Activated CD4-positive, alpha-beta T cell treated with anti-CD3 and anti-CD28 coated beads, Interleukin-2, amount 10 ng/mL, durations not matched to agents 7 days and 5 days (primary cell): ENCODE measurements at regions not wholly inside any gene's neighbourhood (a gene's known extent, or its start where the extent isn't known, plus 50 kb on each side); places are given as distances from the start of the nearest gene placed in this dataset.
"Not testable (repeated sequence)": the region's sequence is repeated elsewhere in the genome, so short reads cannot be mapped to it uniquely, and the experiment has no call there.

Experiments
- CTCF ChIA-PET: fragments of 350-600 bp; sonication (Branson Sonifier 250); formaldehyde crosslinking; loops from one replicate; lab custom pipeline; 2021; ENCODE audit warnings: antibody characterized with exemption; lab: Charles Lee
- POLR2A ChIA-PET: fragments of 350-600 bp; sonication (Branson Sonifier 250); formaldehyde crosslinking; loops from one replicate; lab custom pipeline; 2021; ENCODE audit warnings: antibody characterized with exemption; lab: Charles Lee
- DNase-seq: peaks from one replicate; pipeline ENCODE4 v3.0.0-alpha.2; 2020
- H3K27ac Mint-ChIP-seq: one replicate; pipeline ENCODE4 v1.8.0; 2021; ENCODE audit warnings: mild to moderate bottlenecking, moderate library complexity, mixed read lengths
- H3K27me3 Mint-ChIP-seq: one replicate; pipeline ENCODE4 v1.8.0; 2021; ENCODE audit warnings: mixed read lengths
- H3K36me3 Mint-ChIP-seq: one replicate; pipeline ENCODE4 v1.8.0; 2021; ENCODE audit warnings: low read depth, mixed read lengths
- H3K4me1 Mint-ChIP-seq: one replicate; pipeline ENCODE4 v1.8.0; 2021; ENCODE audit warnings: mixed read lengths
- H3K4me3 Mint-ChIP-seq: one replicate; pipeline ENCODE4 v1.8.0; 2021; ENCODE audit warnings: mild to moderate bottlenecking, moderate library complexity, mixed read lengths
- H3K9me3 Mint-ChIP-seq: one replicate; pipeline ENCODE4 v1.8.0; 2021; ENCODE audit warnings: mixed read lengths

DNA sequence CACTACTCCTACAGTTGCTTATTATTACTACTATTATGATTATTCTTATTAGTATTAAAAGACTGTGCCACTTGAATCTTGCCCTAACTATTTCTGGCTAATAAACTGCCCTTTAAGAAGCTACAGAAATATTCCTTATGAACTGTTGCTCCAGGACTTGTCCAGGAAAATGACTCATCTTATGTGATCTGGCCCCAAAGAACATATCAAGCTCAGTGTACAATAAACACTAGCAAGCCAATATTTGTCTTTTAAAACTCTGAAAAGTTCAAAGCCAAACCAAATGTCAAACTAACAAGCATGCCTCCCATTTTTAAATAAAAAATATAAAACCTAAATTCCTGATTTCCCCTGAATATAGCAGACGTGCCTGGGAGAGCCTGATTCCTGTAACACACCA lies 88.7 kb upstream of the SIM2 start:
- Mint-ChIP-seq H3K9me3 (no peaks in the 10 kb centered on the region), H3K36me3 (no peaks in the 10 kb centered on the region), H3K27me3 (peaks cover 2% of the 10 kb centered on the region), H3K27ac (no peak overlapping the region), H3K4me1 (no peaks in the 10 kb centered on the region), H3K4me3 (no peak overlapping the region)
- ChIA-PET CTCF (interaction anchor here (1.2 kb wide), 1 partner anchor 11 kb away, joined by 5 read pairs; no protein-coding TSS in a partner anchor), POLR2A (no interaction called here)
- no peak for DNase-seq

DNA sequence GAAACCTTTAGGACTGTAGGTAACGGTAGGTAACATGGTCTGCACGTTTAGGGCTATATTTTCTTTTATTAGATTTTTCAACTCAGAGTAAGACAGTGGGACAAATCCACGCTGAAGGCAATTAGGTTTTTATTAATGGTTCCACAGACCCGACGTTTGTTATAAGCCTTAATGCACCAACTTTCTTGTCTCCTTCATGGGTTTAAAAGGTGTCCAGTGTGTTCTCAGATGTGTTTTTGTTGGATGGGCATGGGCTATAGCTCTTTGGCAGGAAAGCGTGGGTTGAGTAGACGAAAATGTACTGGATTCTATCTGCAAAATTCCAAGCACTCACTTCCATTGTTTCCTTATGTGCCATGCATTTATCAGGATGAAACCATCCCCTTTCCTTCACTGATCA lies 88.0 kb upstream of the SIM2 start:
- no peaks in the 10 kb centered on the region for H3K36me3 Mint-ChIP-seq
- no peak for DNase-seq
- H3K27ac Mint-ChIP-seq = no peak overlapping the region
- ChIA-PET CTCF (interaction anchor here (1.2 kb wide), 1 partner anchor 12 kb away, joined by 5 read pairs; no protein-coding TSS in a partner anchor), POLR2A (no interaction called here)
- H3K4me1 Mint-ChIP-seq = no peaks in the 10 kb centered on the region
- peaks cover 2% of the 10 kb centered on the region for H3K27me3 Mint-ChIP-seq
- no peak overlapping the region for H3K4me3 Mint-ChIP-seq
- H3K9me3 Mint-ChIP-seq = no peaks in the 10 kb centered on the region

- CTCF ChIA-PET = no interaction called here
- Mint-ChIP-seq H3K27me3 (peaks cover 2% of the 10 kb centered on the region), H3K9me3 (no peaks in the 10 kb centered on the region), H3K27ac (no peak overlapping the region), H3K4me3 (no peak overlapping the region), H3K4me1 (no peaks in the 10 kb centered on the region), H3K36me3 (no peaks in the 10 kb centered on the region)
- DNase-seq = no peak
- POLR2A ChIA-PET = no interaction called here
These were observed 87.5 kb upstream of the SIM2 start for GRCh38 chr21:36611379-36611778.

GRCh38 chr21:36613059-36613458 lies 85.9 kb upstream of the SIM2 start:
- Mint-ChIP-seq H3K36me3 (no peaks in the 10 kb centered on the region), H3K4me1 (no peaks in the 10 kb centered on the region), H3K4me3 (no peak overlapping the region), H3K27me3 (peaks cover 2% of the 10 kb centered on the region), H3K9me3 (no peaks in the 10 kb centered on the region), H3K27ac (no peak overlapping the region)
- no peak for DNase-seq
- ChIA-PET CTCF (no interaction called here), POLR2A (no interaction called here)

- Mint-ChIP-seq H3K9me3 (no peaks in the 10 kb centered on the region), H3K27me3 (peaks cover 2% of the 10 kb centered on the region), H3K27ac (no peak overlapping the region), H3K4me1 (no peaks in the 10 kb centered on the region), H3K4me3 (no peak overlapping the region), H3K36me3 (no peaks in the 10 kb centered on the region)
- ChIA-PET POLR2A (no interaction called here), CTCF (no interaction called here)
- no peak for DNase-seq
These were observed 85.4 kb upstream of the SIM2 start for GRCh38 chr21:36613554-36613953.

- Mint-ChIP-seq H3K4me3 (no peak overlapping the region), H3K4me1 (no peaks in the 10 kb centered on the region), H3K27me3 (peaks cover 7% of the 10 kb centered on the region), H3K9me3 (no peaks in the 10 kb centered on the region), H3K36me3 (no peaks in the 10 kb centered on the region), H3K27ac (no peak overlapping the region)
- ChIA-PET POLR2A (no interaction called here), CTCF (no interaction called here)
- no peak for DNase-seq
These were observed 83.5 kb upstream of the SIM2 start for GRCh38 chr21:36615274-36615964.

DNA sequence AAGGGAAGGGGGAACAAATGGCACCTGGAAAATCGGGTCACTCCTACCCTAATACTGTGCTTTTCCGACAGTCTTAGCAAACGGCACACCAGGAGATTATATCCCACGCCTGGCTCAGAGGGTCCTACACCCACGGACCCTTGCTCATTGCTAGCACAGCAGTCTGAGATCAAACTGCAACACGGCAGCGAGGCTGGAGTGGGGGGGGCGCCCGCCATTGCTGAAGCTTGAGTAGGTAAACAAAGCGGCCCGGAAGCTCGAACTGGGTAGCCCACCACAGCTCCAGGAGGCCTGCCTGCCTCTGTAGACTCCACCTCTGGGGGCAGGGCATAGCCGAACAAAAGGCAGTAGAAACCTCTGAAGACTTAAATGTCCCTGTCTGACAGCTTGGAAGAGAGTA lies 82.1 kb upstream of the SIM2 start:
- not testable (repeated sequence) for H3K27me3 Mint-ChIP-seq

GRCh38 chr21:36621794-36622193 lies 77.1 kb upstream of the SIM2 start:
- H3K27ac Mint-ChIP-seq, H3K4me3 Mint-ChIP-seq, H3K4me1 Mint-ChIP-seq, DNase-seq, H3K36me3 Mint-ChIP-seq, CTCF ChIA-PET, POLR2A ChIA-PET, H3K9me3 Mint-ChIP-seq, H3K27me3 Mint-ChIP-seq: not testable (repeated sequence)

More for the DNA sequence above, 82.1 kb upstream of the SIM2 start:
- POLR2A ChIA-PET, H3K36me3 Mint-ChIP-seq, H3K27ac Mint-ChIP-seq, H3K4me3 Mint-ChIP-seq, DNase-seq, H3K9me3 Mint-ChIP-seq, H3K4me1 Mint-ChIP-seq, CTCF ChIA-PET: not testable (repeated sequence)

- no peak overlapping the region for H3K4me3 Mint-ChIP-seq
- peaks cover 4% of the 10 kb centered on the region for H3K27me3 Mint-ChIP-seq
- peaks cover 3% of the 10 kb centered on the region for H3K9me3 Mint-ChIP-seq
- no peaks in the 10 kb centered on the region for H3K36me3 Mint-ChIP-seq
- ChIA-PET CTCF (no interaction called here), POLR2A (no interaction called here)
- no peaks in the 10 kb centered on the region for H3K4me1 Mint-ChIP-seq
- no peak overlapping the region for H3K27ac Mint-ChIP-seq
- DNase-seq = no peak
These were observed 74.8 kb upstream of the SIM2 start for GRCh38 chr21:36624105-36624504.

DNA sequence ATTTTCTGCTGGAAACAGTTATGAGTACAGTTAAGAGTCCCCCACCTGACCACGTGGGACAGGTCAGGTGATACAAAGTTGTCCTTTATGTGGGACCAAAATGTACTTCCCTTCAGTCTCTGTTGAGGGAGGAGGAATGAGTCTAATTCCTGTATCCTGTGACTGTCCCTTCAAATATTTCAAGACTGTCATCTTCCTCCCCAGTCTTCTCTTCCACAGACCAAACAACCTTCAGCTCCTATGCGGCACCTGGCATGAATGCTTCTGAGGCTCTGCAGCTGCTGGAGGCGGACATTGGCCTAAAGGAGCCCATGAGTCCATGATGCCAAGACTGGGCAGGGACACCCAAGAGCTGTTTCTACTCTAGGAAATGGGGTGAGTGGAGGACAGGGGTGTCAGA lies 72.1 kb upstream of the SIM2 start:
- H3K4me1 Mint-ChIP-seq = no peaks in the 10 kb centered on the region
- CTCF ChIA-PET = no interaction called here
- no peak overlapping the region for H3K27ac Mint-ChIP-seq

DNA sequence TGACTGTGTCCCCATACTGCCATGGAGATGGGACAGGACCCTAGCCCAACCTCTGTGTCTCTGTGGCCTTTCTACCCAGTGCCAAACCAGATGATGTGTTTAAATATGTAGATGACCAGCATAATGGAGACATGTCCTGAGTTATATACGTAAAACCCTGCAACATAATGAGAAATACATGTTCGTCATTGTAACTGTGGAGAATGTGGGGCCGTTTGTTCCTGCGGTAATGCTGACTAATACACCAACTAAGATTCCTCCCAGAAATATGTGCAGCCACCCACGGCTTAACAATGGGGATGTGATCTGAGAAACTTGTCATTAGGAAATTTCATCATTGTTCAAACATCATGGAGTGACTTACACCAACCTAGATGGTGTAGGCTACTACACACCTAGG lies 71.7 kb upstream of the SIM2 start:
- Mint-ChIP-seq H3K27ac (no peak overlapping the region), H3K4me1 (no peaks in the 10 kb centered on the region), H3K27me3 (no peaks in the 10 kb centered on the region), H3K4me3 (no peak overlapping the region), H3K36me3 (no peaks in the 10 kb centered on the region), H3K9me3 (peaks cover 3% of the 10 kb centered on the region)
- DNase-seq = no peak
- ChIA-PET POLR2A (no interaction called here), CTCF (no interaction called here)

More for the DNA sequence above, 72.1 kb upstream of the SIM2 start:
- Mint-ChIP-seq H3K4me3 (no peak overlapping the region), H3K27me3 (no peaks in the 10 kb centered on the region), H3K36me3 (no peaks in the 10 kb centered on the region), H3K9me3 (peaks cover 3% of the 10 kb centered on the region)
- DNase-seq = no peak
- POLR2A ChIA-PET = no interaction called here

GRCh38 chr21:36628106-36628505 lies 70.8 kb upstream of the SIM2 start:
- POLR2A ChIA-PET = no interaction called here
- Mint-ChIP-seq H3K27me3 (no peaks in the 10 kb centered on the region), H3K9me3 (peaks cover 3% of the 10 kb centered on the region), H3K4me1 (no peaks in the 10 kb centered on the region), H3K4me3 (no peak overlapping the region), H3K36me3 (no peaks in the 10 kb centered on the region), H3K27ac (no peak overlapping the region)
- CTCF ChIA-PET = no interaction called here
- no peak for DNase-seq

DNA sequence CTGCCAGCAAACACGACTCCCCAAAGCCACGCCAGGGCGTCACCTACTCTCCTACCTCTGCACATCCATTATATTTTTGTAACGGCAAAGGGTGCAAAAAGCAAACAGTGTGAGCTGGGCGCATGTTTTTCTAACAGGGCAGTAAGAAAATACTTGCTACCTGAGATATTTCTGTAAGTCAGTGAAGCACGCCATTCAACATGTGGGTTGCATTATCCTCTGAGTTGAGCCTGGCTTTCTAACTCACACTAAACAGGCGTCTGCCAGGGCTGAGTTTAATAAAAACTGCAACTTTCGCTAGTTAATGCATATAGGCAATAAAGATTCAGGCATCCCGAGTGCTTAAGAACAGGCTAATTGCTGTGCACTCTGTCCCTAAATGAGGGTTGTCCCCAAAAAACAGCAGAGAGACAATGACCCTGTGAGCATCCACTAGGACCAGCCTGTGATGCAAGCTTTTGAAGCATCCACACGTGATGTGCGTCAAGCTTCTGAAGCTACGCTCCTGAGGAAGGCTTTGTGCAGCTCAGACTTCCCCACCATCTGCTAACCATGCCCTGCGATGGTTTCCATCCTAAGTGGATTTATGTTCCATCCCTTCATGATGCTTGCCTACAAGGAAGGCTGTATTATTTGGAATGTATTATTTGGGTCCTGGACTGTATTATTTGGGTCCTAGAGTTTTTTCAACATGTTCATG lies 70.0 kb upstream of the SIM2 start:
- DNase-seq = no peak
- POLR2A ChIA-PET = no interaction called here
- CTCF ChIA-PET = no interaction called here
- Mint-ChIP-seq H3K4me3 (no peak overlapping the region), H3K27ac (no peak overlapping the region), H3K27me3 (no peaks in the 10 kb centered on the region), H3K9me3 (peaks cover 3% of the 10 kb centered on the region), H3K4me1 (no peaks in the 10 kb centered on the region), H3K36me3 (no peaks in the 10 kb centered on the region)
